NT2/D1 (cell line): ENCODE measurements at regions not wholly inside any gene's neighbourhood (a gene's known extent, or its start where the extent isn't known, plus 50 kb on each side); places are given as distances from the start of the nearest gene placed in this dataset.

ENCODE experiments used
- SUZ12 ChIP-seq: IDR thresholded peaks from 2 replicates; pipeline ENCODE4 v1.6.1; 2011; ENCODE audit not compliant: insufficient read length, insufficient read depth; ENCODE audit errors: extremely low read depth
- YY1 ChIP-seq: IDR thresholded peaks from 2 replicates; pipeline ENCODE4 v1.6.1; 2011; ENCODE audit not compliant: insufficient read length, insufficient read depth
- ZNF274 ChIP-seq: IDR thresholded peaks from 2 replicates; pipeline ENCODE4 v1.6.1; 2011; ENCODE audit warnings: mild to moderate bottlenecking, low read depth, low read length

DNA sequence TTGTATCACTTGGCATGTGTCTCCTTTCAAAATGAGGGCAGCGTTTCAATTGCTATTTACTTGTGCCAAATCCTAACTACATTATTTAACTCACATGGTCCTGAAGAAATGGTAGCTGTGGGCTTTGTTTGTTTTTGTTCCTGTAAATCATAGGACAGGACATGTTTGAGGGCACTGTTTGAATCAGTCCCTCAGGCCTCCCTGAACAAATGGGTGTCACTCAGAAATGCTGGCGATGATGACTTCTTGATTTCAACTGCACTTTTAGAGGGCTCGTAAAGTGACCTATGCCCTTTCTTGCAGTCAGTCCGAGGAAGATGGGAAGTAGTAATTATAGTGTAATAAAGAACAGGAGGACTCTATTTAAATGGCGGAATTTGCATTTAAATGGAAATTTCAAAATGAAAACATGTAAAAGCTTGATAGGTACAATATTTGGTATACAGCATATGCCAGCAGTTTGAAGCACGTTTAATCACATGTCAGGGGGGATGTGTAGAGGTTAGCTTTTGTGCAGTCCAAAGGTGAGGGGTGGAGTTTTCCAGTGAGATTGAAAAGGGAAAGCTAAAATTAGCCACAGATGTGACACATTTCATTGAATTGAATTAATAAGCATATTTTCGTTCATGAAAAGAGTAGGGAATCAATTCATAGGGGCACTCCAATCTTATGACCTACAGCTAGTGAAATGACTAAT lies 1958.7 kb upstream of the IGFBP7 start:
- no peak for TF ChIP-seq SUZ12
- no peak for TF ChIP-seq ZNF274
- no peak for TF ChIP-seq YY1
